ENCODE measurements at regions not wholly inside any gene's neighbourhood (a gene's known extent, or its start where the extent isn't known, plus 50 kb on each side); places are given as distances from the start of the nearest gene placed in this dataset.

GRCh38 chr1:166383137-166383536 lies 216.3 kb upstream of the FAM78B start:
- no peak for TF ChIP-seq CTCF (IDR thresholded peaks at IDR 0.05)
- Histone ChIP-seq H3K4me3 (no peak overlapping the region), H3K4me1 (ENCODE audit: low read depth) (no peaks in the 10 kb centered on the region), H3K36me3 (ENCODE audit: low read depth) (no peaks in the 10 kb centered on the region), H3K9me3 (no peaks in the 10 kb centered on the region)
- ATAC-seq (no peak), DNase-seq (no peak)
- intact Hi-C loops (cut with DNase I, micrococcal nuclease): no loop called here

GRCh38 chr1:166383635-166384346 lies 217.0 kb upstream of the FAM78B start:
- no peak for DNase-seq
- no peak for TF ChIP-seq CTCF (IDR thresholded peaks at IDR 0.05)
- H3K36me3 ChIP-seq (ENCODE audit: low read depth): no peaks in the 10 kb centered on the region
- no peak for ATAC-seq
- no peak overlapping the region for H3K4me3 ChIP-seq
- no peaks in the 10 kb centered on the region for H3K9me3 ChIP-seq
- intact Hi-C loops (cut with DNase I, micrococcal nuclease): no loop called here
- H3K4me1 ChIP-seq (ENCODE audit: low read depth): no peaks in the 10 kb centered on the region

- H3K36me3 ChIP-seq (ENCODE audit: low read depth): no peaks in the 10 kb centered on the region
- H3K4me3 ChIP-seq: no peak overlapping the region
- no peak for DNase-seq
- no peaks in the 10 kb centered on the region for H3K9me3 ChIP-seq
- intact Hi-C loops (cut with DNase I, micrococcal nuclease): no loop called here
- no peaks in the 10 kb centered on the region for H3K4me1 ChIP-seq (ENCODE audit: low read depth)
- TF ChIP-seq CTCF (IDR thresholded peaks at IDR 0.05): no peak
- no peak for ATAC-seq
Observed at GRCh38 chr1:166384948-166385347, 218.1 kb upstream of the FAM78B start.

- TF ChIP-seq CTCF (IDR thresholded peaks at IDR 0.05): no peak
- intact Hi-C loops (cut with DNase I, micrococcal nuclease): no loop called here
- H3K4me1 ChIP-seq (ENCODE audit: low read depth): no peaks in the 10 kb centered on the region
Observed at GRCh38 chr1:166390366-166391033, 223.7 kb upstream of the FAM78B start.

GRCh38 chr1:166391279-166392066 lies 224.7 kb upstream of the FAM78B start:
- ATAC-seq: no peak

More at GRCh38 chr1:166390366-166391033, 223.7 kb upstream of the FAM78B start:
- Histone ChIP-seq H3K36me3 (ENCODE audit: low read depth) (no peaks in the 10 kb centered on the region), H3K4me3 (no peak overlapping the region), H3K9me3 (no peaks in the 10 kb centered on the region)
- DNase-seq (no peak), ATAC-seq (no peak)

More at GRCh38 chr1:166391279-166392066, 224.7 kb upstream of the FAM78B start:
- no peak for TF ChIP-seq CTCF (IDR thresholded peaks at IDR 0.05)
- no peaks in the 10 kb centered on the region for H3K36me3 ChIP-seq (ENCODE audit: low read depth)
- no peak overlapping the region for H3K4me3 ChIP-seq
- no peaks in the 10 kb centered on the region for H3K4me1 ChIP-seq (ENCODE audit: low read depth)
- no peaks in the 10 kb centered on the region for H3K9me3 ChIP-seq
- no peak for DNase-seq
- intact Hi-C loops (cut with DNase I, micrococcal nuclease): no loop called here

Measured in mucosa of descending colon (tissue), 3 donors.